Neutrophil (primary cell): ENCODE measurements at regions not wholly inside any gene's neighbourhood (a gene's known extent, or its start where the extent isn't known, plus 50 kb on each side); places are given as distances from the start of the nearest gene placed in this dataset.

Experiments used
- H3K27ac ChIP-seq: fragments of 200-600 bp; sonication (generic); 2 replicates; pipeline ENCODE4 v1.5.1; 2016; ENCODE audit warnings: mild to moderate bottlenecking, moderate library complexity
- H3K27me3 ChIP-seq: fragments of 200-600 bp; sonication (generic); 2 replicates; pipeline ENCODE4 v1.6.0; 2016; ENCODE audit warnings: mild to moderate bottlenecking
- H3K36me3 ChIP-seq: fragments of 200-600 bp; sonication (generic); 2 replicates; pipeline ENCODE4 v1.5.1; 2017
- H3K4me1 ChIP-seq, 2 experiments: fragments of 200-600 bp in 1 of 2; sonication (generic) in 1 of 2; 1 replicate in 1 of 2; 2 replicates in 1 of 2; pipeline versions ENCODE4 v1.5.1 to v1.6.1; 2013 to 2016; ENCODE audit warnings: low read depth in 1 of 2, low read length in 1 of 2, mild to moderate bottlenecking in 1 of 2, moderate library complexity in 1 of 2; ENCODE audit not compliant: control insufficient read depth in 1 of 2, insufficient read depth in 1 of 2
- H3K4me3 ChIP-seq, 2 experiments: fragments of 200-600 bp in 1 of 2; sonication (generic) in 1 of 2; 1 replicate in 1 of 2; 2 replicates in 1 of 2; pipeline ENCODE4 v1.5.1; 2013 to 2016; ENCODE audit warnings: low read depth in 1 of 2, low read length in 1 of 2, mild to moderate bottlenecking in 1 of 2, moderate library complexity in 1 of 2
- H3K9me3 ChIP-seq: fragments of 200-600 bp; sonication (generic); 2 replicates; pipeline ENCODE4 v1.5.1; 2016
- TF ChIP-seq, protein P1 (sequence below): fragments of 200-600 bp; sonication (generic); IDR thresholded peaks from 2 replicates; pipeline ENCODE4 v1.5.1; 2016; ENCODE audit warnings: antibody characterized with exemption

DNA sequence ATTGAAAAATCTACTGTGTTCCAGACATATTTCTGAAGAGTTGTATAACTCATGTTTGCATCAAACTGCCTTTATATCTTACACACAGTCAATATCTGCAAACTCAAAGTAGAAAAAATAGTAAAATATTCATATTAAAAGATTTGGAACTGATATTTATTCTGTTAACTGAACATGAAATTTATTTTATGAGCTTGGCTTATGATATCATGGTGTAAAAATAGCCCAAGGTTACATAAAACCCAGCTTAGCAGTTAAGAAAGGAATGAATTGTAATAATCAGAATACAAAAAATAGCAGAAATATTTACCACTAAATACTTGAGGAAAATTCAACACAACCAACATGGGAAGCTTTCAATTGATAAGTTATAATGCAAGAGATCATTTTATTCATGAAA, 367.9 kb downstream of the FLRT2 start:
- no peak overlapping the region for H3K27ac ChIP-seq
- no peak overlapping the region for H3K4me3 ChIP-seq
- H3K36me3 ChIP-seq, result no peaks in the 10 kb centered on the region
- H3K9me3 ChIP-seq, result no peaks in the 10 kb centered on the region
- TF ChIP-seq, protein P1, sequence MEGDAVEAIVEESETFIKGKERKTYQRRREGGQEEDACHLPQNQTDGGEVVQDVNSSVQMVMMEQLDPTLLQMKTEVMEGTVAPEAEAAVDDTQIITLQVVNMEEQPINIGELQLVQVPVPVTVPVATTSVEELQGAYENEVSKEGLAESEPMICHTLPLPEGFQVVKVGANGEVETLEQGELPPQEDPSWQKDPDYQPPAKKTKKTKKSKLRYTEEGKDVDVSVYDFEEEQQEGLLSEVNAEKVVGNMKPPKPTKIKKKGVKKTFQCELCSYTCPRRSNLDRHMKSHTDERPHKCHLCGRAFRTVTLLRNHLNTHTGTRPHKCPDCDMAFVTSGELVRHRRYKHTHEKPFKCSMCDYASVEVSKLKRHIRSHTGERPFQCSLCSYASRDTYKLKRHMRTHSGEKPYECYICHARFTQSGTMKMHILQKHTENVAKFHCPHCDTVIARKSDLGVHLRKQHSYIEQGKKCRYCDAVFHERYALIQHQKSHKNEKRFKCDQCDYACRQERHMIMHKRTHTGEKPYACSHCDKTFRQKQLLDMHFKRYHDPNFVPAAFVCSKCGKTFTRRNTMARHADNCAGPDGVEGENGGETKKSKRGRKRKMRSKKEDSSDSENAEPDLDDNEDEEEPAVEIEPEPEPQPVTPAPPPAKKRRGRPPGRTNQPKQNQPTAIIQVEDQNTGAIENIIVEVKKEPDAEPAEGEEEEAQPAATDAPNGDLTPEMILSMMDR, result no peak
- H3K4me1 ChIP-seq, result no peaks in the 10 kb centered on the region
- no peaks in the 10 kb centered on the region for H3K27me3 ChIP-seq

DNA sequence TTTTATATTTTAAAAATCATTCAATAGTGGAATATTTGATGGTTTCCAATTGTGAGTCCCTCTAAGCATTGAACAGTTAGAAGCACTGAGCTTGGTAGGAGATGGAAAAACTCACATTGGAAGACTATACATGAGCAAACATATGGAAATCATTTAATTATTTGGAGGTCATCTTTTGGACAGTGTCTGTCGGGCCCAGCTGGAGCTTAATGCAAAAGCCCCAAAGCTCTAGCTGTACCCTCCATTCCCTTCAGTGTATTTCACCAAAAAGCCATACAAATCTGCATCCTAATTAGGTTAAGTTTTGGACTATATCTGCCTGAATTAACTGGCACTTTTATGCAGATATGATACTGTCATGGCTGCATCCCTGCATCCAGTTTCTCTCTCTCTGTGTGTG, 365.7 kb downstream of the FLRT2 start:
- Histone ChIP-seq H3K36me3 (no peaks in the 10 kb centered on the region), H3K9me3 (no peaks in the 10 kb centered on the region), H3K4me1 (no peaks in the 10 kb centered on the region), H3K4me3 (no peak overlapping the region), H3K27ac (no peak overlapping the region), H3K27me3 (no peaks in the 10 kb centered on the region)
- TF ChIP-seq, protein P1, result no peak

DNA sequence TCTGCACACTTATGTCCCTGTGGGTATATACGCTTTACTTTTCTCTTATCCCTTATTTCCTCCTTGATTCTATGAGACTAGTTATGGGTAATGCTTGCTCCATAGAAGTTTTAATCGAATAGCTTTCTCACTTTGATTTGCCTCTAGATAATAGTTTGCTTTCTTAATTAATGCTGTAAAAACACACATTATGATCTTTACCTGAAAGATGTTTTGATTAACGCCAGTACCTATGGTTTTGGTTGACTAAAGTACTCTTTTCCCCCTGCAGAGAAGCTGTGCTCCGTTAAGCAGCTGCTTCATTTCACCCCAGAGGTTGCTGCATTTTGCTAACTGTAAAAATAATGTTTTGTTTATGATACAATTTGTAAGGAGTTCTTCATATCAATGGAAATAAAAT, 362.3 kb downstream of the FLRT2 start:
- Histone ChIP-seq H3K9me3 (no peaks in the 10 kb centered on the region), H3K27me3 (no peaks in the 10 kb centered on the region), H3K27ac (no peak overlapping the region), H3K4me1 (no peaks in the 10 kb centered on the region), H3K4me3 (no peak overlapping the region), H3K36me3 (no peaks in the 10 kb centered on the region)
- TF ChIP-seq, protein P1, result no peak

DNA sequence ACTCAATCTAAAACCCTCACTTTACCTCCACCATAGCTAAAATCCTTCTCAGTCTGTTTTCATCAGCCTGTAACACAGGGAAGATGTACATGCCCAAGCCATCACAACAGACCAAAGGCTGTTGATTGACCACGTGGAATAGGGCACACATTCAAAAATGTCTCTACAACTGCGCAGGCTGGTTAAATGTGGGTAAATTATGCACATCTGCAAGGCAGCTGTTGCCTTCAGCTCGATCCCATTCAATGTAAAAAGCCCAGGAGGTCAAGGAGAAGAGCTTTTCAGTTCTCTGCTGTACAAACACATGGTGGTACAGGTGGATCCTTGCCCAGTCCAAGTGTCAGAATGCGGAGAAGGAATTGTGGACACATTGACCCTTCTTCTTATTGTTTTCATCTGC, 354.0 kb downstream of the FLRT2 start:
- H3K27ac ChIP-seq, result no peak overlapping the region
- H3K36me3 ChIP-seq, result no peaks in the 10 kb centered on the region
- TF ChIP-seq, protein P1, result no peak
- no peak overlapping the region for H3K4me3 ChIP-seq
- no peaks in the 10 kb centered on the region for H3K9me3 ChIP-seq
- H3K4me1 ChIP-seq, result no peaks in the 10 kb centered on the region
- no peaks in the 10 kb centered on the region for H3K27me3 ChIP-seq

DNA sequence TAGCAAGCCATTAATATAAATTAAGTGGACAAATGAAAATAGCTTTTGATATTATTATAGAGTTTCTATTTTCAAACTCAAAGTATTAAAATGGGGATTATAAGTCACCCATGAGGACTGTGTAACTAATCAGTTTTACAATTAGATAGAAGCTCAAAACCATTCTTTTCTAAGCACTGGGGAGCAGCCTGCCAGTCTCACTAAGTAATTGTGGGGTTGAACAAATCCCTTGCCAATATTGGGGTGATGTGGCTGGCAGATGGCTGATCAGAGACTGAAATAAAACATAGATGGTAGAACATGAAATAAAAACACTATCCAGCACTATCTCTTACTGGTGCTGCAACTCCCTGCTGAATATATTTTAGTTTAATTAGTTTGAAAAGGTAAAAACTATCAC, 353.2 kb downstream of the FLRT2 start:
- H3K27ac ChIP-seq, result no peak overlapping the region
- no peak overlapping the region for H3K4me3 ChIP-seq
- no peaks in the 10 kb centered on the region for H3K27me3 ChIP-seq
- TF ChIP-seq, protein P1, result no peak
- no peaks in the 10 kb centered on the region for H3K4me1 ChIP-seq
- H3K9me3 ChIP-seq, result no peaks in the 10 kb centered on the region
- no peaks in the 10 kb centered on the region for H3K36me3 ChIP-seq

DNA sequence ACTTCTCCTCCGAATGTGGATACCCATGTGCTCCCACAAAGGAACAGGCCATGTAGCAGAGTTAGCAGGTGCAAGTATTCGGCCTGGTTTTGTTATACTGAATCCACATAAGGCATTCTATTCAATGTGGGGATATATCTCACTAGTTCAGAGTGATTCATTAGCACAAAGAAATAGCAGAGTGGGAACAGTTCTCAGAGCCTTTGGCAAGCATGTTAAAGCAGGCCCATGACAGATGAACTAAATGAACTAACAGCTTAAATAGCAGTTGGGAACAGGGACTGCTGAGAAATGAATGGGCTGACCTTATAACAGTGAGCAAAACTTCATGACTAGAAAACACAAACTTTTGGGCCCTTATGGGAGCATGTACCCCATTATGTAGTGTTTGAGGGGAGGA, 352.0 kb downstream of the FLRT2 start:
- Histone ChIP-seq H3K4me1 (no peaks in the 10 kb centered on the region), H3K9me3 (no peaks in the 10 kb centered on the region), H3K4me3 (no peak overlapping the region), H3K36me3 (no peaks in the 10 kb centered on the region), H3K27ac (no peak overlapping the region), H3K27me3 (no peaks in the 10 kb centered on the region)
- TF ChIP-seq, protein P1, result no peak
